ENCODE measurements at regions not wholly inside any gene's neighbourhood (a gene's known extent, or its start where the extent isn't known, plus 50 kb on each side); places are given as distances from the start of the nearest gene placed in this dataset.

DNA sequence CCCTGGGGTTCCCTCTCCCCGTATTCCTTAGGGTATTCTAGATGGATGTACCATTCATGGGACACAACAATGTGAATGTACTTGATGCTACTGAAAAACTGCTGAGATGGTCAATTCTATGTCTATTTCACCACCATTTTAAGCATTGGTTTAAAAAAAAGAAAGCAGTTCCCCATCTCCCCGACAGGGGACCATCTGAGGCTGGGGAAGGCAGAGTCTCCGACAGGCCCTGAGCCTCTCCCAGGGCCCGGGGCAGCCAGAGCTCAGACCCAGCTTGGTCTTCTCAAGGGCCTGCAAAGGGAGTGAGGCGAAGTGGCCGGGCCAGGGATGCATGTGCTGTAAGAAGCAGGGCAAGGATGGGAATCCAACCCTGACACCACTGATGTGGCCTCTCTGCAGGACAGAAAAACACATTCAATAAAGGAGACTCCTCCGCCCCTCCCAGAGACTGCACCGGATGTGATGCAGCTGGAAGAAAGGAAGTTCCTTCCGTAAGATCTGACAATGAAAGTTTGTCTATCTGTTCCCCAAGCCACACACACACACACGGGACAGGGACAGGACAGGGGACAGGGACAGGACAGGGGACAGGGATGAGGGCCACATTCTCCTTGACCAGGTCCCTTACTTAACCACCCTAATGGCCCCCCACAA lies 234.1 kb downstream of the BCL11B start:
- no peaks in the 10 kb centered on the region for H4K20me1 ChIP-seq (ENCODE audit: insufficient read depth)
- no peaks in the 10 kb centered on the region for H3K27me3 ChIP-seq (ENCODE audit: insufficient read depth, low read depth, low read length)
- H3K9me3 ChIP-seq (ENCODE audit: low read length): no peaks in the 10 kb centered on the region
- H2AFZ ChIP-seq (ENCODE audit: low read depth, low read length): no peak overlapping the region
- H3K9me2 ChIP-seq (ENCODE audit: insufficient read depth, low read length): no peaks in the 10 kb centered on the region
- H3K9ac ChIP-seq (ENCODE audit: low read length): no peak overlapping the region
- no peaks in the 10 kb centered on the region for H3K79me2 ChIP-seq (replicated peaks; ENCODE audit: insufficient read depth, low read length)
- no peaks in the 10 kb centered on the region for H3K36me3 ChIP-seq (ENCODE audit: insufficient read depth, low read length)
- H3K27ac ChIP-seq (ENCODE audit: low read length): no peak overlapping the region
- no peak overlapping the region for H3K4me2 ChIP-seq (ENCODE audit: low read length)
- TF ChIP-seq, protein P1, sequence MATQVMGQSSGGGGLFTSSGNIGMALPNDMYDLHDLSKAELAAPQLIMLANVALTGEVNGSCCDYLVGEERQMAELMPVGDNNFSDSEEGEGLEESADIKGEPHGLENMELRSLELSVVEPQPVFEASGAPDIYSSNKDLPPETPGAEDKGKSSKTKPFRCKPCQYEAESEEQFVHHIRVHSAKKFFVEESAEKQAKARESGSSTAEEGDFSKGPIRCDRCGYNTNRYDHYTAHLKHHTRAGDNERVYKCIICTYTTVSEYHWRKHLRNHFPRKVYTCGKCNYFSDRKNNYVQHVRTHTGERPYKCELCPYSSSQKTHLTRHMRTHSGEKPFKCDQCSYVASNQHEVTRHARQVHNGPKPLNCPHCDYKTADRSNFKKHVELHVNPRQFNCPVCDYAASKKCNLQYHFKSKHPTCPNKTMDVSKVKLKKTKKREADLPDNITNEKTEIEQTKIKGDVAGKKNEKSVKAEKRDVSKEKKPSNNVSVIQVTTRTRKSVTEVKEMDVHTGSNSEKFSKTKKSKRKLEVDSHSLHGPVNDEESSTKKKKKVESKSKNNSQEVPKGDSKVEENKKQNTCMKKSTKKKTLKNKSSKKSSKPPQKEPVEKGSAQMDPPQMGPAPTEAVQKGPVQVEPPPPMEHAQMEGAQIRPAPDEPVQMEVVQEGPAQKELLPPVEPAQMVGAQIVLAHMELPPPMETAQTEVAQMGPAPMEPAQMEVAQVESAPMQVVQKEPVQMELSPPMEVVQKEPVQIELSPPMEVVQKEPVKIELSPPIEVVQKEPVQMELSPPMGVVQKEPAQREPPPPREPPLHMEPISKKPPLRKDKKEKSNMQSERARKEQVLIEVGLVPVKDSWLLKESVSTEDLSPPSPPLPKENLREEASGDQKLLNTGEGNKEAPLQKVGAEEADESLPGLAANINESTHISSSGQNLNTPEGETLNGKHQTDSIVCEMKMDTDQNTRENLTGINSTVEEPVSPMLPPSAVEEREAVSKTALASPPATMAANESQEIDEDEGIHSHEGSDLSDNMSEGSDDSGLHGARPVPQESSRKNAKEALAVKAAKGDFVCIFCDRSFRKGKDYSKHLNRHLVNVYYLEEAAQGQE (IDR thresholded peaks at IDR 0.05; ENCODE audit: borderline replicate concordance): no peak
- no peak for TF ChIP-seq EZH2 (IDR thresholded peaks at IDR 0.05; ENCODE audit: borderline replicate concordance, insufficient read depth, low read length, poor library complexity, severe bottlenecking)
- no peak for TF ChIP-seq TAF1 (IDR thresholded peaks at IDR 0.05; ENCODE audit: low read depth)
- TF ChIP-seq, protein P2, sequence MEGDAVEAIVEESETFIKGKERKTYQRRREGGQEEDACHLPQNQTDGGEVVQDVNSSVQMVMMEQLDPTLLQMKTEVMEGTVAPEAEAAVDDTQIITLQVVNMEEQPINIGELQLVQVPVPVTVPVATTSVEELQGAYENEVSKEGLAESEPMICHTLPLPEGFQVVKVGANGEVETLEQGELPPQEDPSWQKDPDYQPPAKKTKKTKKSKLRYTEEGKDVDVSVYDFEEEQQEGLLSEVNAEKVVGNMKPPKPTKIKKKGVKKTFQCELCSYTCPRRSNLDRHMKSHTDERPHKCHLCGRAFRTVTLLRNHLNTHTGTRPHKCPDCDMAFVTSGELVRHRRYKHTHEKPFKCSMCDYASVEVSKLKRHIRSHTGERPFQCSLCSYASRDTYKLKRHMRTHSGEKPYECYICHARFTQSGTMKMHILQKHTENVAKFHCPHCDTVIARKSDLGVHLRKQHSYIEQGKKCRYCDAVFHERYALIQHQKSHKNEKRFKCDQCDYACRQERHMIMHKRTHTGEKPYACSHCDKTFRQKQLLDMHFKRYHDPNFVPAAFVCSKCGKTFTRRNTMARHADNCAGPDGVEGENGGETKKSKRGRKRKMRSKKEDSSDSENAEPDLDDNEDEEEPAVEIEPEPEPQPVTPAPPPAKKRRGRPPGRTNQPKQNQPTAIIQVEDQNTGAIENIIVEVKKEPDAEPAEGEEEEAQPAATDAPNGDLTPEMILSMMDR (IDR thresholded peaks at IDR 0.05; ENCODE audit: poor library complexity, severe bottlenecking): no peak
- TF ChIP-seq RAD21 (conservative IDR thresholded peaks at IDR 0.05): no peak
- TF ChIP-seq SMC3 (conservative IDR thresholded peaks at IDR 0.05; ENCODE audit: poor library complexity): no peak
- no peak for TF ChIP-seq EP300 (conservative IDR thresholded peaks at IDR 0.05; ENCODE audit: poor library complexity, severe bottlenecking)
- TF ChIP-seq POLR2AphosphoS5 (IDR thresholded peaks at IDR 0.05): no peak
- no peak for TF ChIP-seq MXI1 (conservative IDR thresholded peaks at IDR 0.05; ENCODE audit: poor library complexity, severe bottlenecking)
- no peak overlapping the region for H3K4me3 ChIP-seq (ENCODE audit: low read length)
- H3F3A ChIP-seq (ENCODE audit: insufficient read depth, low read length, poor library complexity, severe bottlenecking): no peaks in the 10 kb centered on the region

DNA sequence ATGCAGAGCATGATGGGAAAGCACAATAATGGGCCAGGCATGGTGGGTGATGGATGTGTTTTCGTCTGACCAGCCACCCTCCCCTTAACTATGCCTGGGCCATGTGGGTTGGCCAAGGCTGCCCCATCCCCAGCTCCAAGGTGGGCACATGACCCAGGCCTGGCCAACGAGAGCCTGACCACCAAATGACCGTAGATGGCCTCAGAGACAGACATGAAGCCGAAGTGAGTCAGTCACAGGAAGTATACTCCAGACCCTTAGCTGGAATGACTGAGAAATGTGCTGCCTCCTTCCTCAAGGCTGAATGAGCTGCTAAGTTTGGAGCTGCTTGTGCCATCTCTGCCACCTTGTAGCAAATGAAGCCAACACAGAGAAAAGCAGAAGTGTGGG lies 233.6 kb downstream of the BCL11B start:
- Histone ChIP-seq H3K9ac (ENCODE audit: low read length) (no peak overlapping the region), H3F3A (ENCODE audit: insufficient read depth, low read length, poor library complexity, severe bottlenecking) (no peaks in the 10 kb centered on the region), H4K20me1 (ENCODE audit: insufficient read depth) (no peaks in the 10 kb centered on the region), H3K36me3 (ENCODE audit: insufficient read depth, low read length) (no peaks in the 10 kb centered on the region), H3K4me3 (ENCODE audit: low read length) (no peak overlapping the region), H3K9me3 (ENCODE audit: low read length) (no peaks in the 10 kb centered on the region), H3K79me2 (replicated peaks; ENCODE audit: insufficient read depth, low read length) (no peaks in the 10 kb centered on the region), H3K9me2 (ENCODE audit: insufficient read depth, low read length) (no peaks in the 10 kb centered on the region), H3K27ac (ENCODE audit: low read length) (no peak overlapping the region), H3K27me3 (ENCODE audit: insufficient read depth, low read depth, low read length) (no peaks in the 10 kb centered on the region), H3K4me2 (ENCODE audit: low read length) (no peak overlapping the region), H2AFZ (ENCODE audit: low read depth, low read length) (no peak overlapping the region)
- TF ChIP-seq EZH2 (IDR thresholded peaks at IDR 0.05; ENCODE audit: borderline replicate concordance, insufficient read depth, low read length, poor library complexity, severe bottlenecking): no peak

Data from neural cell (in vitro differentiated cells).